NCI-H2029 (cell line): ENCODE measurements at regions not wholly inside any gene's neighbourhood (a gene's known extent, or its start where the extent isn't known, plus 50 kb on each side); places are given as distances from the start of the nearest gene placed in this dataset.

Source experiments
- DNase-seq: peaks from one replicate; lab custom pipeline; 2025; lab: John Stamatoyannopoulos, UW

DNA sequence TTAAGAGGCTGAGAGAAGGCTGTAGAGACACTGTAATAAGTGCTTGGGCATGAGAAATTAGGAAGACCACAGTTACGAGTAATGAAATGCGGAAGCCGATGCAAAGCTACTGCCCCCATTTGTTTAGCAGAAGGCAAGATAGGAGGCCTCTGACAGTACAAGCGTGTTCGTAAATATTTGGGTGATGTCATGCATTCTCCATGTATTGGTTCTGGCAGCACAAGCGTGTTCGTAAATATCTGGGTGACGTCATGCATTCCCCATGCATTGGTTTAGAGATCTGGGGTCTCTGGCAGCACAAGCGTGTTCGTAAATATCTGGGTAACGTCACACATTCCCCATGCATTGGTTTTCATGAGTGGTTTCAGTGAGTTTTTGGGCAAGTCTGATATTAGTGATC, 661.5 kb upstream of the FRG1 start:
- no peak for DNase-seq

DNA sequence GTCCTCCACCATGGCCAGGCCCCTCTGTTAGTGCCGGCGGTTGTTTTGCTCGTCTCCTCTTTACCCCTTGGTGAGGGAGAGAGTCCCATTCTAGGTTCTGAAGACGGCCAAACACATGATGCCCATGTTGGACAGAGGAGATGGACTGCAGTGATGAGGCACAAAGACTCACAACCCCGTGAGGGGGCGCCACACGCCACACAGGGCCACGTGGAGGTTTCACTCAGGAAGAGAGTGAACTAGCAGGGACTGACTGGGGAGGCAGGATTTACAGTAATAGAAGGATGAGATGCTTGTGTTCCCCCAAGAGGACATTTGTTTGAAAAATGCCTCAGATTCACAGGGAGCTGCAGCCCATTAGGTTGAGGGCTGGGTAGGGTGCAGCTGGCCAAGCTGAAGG, 655.3 kb upstream of the FRG1 start:
- no peak for DNase-seq

DNA sequence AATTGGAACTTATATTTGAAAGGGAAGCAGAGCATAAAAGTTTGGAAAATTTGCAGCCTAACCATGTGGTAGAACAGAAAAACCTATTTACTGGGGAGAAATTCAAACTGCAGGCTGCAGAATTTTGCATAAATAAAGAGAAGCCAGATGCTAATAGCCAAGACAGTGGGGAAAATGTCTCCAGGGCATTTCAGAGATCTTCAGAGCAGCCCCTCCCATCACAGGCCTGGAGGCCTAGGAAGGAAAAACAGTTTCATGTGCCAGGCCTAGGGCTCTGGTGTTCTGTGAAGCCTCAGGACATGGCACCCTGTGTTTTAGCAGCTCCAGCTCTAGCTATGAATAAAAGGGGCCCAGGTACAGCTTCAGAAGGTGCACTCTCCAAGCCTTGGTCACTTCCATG, 648.7 kb upstream of the FRG1 start:
- DNase-seq: no peak

DNA sequence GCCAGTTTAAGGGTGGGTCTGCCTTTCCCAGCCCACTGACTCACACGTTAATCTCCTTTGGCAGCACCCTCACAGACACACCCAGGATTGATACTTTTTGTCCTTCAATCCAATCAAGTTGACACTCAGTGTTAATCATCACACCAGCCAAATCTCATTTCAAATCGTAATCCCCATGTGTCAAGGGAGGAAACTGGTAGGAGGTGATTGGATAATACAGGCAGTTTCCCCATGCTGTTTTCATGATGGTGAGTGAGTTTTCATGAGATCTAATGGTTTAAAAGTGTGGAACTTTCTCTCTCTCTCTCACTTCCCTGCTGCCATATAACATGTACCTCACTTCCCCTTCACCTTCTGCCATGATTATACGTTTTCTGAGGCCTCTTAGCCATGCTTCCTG, 647.2 kb upstream of the FRG1 start:
- no peak for DNase-seq

DNA sequence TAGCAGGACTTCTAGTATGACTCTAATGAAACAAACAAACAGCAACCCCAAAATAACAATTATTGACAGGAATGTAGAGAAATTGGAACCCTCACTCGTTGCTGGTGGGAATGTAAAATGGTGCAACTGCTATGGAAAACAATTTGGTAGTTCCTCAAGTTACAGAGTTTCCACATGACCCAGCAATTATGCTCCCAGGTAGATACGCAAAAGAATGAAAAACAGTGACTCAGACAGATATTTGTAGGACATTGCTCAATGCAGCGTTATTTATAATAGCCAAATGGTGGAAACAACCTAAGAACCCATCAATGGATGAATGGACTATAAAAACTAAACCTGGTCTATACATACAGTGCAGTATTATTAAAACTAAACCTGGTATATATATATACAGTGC, 646.1 kb upstream of the FRG1 start:
- DNase-seq: no peak

DNA sequence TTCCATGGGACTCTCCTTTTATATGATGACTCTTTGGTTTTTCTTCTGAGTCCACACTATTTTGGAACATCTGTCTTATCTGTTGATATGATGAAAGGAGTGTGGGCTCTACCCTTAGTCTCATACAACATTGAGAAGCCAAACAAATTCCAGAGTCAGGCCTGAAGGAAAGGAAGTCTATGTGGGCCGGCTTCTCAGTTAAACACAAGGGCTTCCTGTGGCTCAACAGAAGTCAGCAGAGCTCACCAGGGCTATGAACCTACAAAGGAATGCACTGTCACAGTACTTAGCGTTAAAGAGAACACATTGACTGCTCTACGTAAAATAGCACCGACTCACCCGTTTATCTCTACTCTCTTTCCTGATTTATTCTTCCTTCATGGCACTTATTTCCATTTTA, 641.0 kb upstream of the FRG1 start:
- DNase-seq: no peak

DNA sequence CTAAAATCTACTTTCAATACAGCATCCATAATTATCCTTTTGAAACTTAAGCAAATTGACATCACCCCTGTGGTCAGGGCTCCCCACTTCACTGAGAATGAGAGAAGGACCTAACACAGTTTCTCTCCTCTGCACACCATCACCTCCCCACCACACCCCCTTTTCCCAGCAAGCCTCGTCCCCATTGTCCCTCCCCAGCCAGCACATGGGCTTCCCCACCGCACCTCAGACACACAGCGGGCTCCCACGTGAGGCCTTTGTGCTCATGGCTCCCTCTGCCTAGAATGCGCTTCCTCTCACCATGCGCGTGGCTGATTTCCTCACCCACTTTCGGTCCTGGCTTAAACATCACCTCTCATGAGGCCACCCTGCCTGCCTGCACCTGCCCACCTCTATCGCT, 639.0 kb upstream of the FRG1 start:
- DNase-seq: no peak

DNA sequence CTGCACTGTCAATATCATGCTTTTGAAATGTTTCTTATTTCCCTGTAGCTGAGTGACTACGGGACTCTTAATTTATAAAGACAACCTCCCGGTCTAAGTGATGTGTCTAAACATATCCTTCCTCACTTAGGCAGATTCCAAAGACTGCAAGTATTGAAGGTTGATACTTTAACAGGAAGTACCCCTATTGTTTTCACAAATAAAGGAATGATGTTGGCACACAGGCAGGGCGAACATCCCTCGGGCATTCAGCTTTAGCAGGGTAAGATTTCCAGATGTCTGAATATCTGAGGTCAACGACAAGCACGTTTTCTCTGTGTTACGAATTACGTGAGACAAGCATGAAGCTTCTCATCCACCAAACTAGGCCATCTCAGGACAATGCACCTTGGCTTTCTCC, 638.0 kb upstream of the FRG1 start:
- DNase-seq: no peak

DNA sequence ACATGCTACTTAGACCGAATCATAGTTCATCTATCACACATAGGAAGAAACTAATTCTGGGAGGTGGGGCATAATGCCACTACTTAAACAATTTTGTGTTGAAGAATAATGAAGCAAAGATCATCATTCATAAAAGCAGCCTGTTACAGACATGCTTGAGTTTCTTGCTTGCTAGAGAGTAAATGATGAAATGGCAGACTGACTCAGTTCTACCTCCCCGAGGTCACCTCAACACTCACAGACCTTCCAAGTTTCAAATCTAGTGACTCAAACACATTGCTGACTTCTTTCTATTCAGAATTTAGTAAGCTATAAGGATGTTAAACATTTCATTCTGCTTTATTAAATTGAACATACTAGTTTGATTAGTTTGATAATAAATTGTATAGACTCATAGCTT, 636.5 kb upstream of the FRG1 start:
- DNase-seq: no peak

DNA sequence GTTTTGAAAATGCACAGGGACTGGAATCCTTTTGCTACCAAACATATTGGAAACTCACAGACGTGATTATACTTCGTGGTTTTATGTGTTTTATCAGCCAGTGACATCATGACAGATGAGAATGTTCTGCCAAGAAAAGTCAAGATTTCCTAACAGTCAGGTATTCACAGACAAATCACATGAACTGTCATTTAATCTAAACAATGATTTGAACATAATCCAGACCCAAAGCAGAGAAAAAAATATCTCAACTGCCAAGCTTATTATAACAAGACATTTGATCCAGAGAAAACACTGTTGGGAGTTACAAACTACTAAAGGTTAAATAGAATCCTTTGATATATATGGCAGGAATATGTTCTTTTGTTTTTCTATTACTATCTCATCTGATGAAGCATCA, 635.9 kb upstream of the FRG1 start:
- no peak for DNase-seq

DNA sequence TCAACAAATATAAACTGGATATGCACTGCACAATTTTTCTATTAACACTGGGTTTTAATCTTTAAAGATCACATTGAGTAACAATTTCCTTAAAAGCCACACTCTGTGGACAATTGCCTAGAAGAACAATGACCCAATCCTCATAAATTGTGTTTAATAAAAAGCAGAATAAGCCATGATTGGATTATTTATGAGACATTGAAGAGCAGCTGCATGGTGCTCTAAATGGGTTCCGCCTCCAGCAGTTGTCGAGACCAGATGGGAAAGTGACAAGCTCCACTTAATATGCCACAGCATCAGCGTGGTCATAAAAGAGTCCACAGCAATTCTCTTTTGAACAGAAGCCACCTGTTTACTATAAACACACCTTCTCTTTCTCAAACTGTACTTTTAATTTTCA, 635.2 kb upstream of the FRG1 start:
- DNase-seq: no peak

DNA sequence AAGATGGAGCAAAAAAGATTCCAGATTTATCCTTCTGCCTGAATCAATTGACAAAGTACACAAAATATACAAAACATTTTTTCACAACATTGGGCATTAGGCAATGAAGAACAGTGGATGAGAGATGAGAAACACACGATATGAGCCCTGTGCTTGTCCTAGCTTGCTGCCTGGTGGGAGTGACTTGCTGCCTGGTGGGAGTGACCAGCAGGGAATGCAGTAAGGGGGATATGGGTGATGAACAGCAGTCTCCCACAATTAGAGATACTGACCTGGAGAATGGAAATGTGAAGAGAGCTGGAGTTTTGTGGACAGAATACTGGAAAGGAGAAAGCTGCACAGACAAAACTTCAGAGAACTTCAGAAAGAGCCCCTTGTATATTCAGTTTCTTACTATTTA, 629.4 kb upstream of the FRG1 start:
- no peak for DNase-seq

DNA sequence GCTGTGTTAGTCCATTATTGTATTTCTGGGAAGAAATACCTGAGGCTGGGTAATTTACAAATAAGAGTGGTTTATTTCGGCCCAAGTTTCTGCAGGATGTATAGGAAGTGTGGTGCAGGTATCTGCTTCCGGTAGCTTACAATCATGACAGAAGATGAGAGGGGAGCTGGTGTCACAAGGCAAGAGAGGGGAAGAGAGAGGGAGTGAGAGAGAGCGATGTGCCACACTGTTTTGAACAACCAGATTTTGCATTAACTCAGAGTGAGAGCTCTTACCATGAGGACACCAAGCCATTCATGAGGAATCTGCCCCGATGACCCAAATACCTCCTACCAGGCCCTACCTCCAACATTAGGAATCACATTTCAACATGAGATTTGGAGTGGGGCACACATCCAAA, 627.6 kb upstream of the FRG1 start:
- no peak for DNase-seq

DNA sequence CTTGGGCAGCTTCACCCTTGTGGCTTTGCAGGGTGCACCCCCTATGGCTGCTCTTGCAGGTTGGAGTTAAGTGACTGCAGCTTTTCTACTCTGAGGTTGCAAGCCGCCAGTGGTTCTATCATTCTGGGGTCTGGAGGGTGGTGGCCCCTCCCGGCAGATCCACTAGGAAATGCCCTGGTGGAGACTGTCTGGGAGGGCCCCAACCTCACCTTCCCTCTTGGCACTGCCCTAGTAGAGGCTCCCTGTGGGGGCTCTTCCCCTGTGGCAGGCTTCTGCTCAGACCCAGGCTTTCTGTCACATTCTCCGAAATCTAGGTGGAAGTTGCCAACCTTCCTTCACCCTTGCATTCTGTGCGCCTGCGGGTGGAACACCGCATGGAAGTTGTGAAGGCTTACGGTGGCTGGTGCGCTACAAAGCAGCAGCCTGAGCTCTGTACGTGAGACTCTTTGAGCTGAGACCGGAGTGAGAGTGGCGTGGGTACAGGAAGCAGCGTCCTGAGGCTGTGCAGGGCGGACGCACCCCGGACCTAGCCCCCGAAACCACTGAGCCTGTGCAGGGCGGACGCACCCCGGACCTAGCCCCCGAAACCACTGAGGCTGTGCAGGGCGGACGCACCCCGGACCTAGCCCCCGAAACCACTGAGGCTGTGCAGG, 626.7 kb upstream of the FRG1 start:
- no peak for DNase-seq

DNA sequence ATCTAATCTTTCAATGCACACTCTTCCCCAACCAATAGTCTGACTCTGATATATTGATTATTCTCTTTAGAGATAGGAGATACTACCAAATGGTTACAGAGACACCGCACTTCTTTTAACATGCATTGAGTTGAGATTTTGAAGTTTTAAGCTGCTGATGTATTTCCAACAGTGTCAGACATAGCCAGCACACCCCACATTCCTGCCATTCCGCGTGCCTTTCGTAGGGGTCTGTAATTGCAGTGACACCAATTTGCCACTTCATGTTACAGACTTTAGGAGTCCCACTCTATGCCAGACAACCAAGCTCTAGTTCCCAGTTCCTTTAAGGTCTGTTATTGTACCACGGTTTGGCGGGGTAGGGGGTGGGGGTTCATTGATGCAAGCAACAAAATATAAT, 618.2 kb upstream of the FRG1 start:
- DNase-seq: no peak

DNA sequence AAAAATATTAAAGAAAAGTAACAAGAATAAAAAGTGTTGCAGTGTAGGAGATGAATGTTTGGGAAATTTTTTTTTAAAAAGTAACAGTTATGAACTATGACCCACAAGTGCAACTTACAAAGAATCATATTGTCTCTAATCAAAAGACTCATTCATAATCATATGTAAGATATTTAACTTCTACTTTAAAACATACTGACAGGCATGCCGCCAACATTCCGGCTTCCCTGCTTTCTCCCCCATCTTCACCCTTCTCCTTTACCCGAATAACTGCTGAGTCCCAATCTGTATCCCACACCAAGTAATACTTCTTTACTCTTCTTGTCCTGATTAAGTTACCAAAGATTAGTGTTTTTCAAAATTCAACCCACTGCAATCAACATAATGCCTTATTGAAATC, 598.8 kb upstream of the FRG1 start:
- DNase-seq: no peak

DNA sequence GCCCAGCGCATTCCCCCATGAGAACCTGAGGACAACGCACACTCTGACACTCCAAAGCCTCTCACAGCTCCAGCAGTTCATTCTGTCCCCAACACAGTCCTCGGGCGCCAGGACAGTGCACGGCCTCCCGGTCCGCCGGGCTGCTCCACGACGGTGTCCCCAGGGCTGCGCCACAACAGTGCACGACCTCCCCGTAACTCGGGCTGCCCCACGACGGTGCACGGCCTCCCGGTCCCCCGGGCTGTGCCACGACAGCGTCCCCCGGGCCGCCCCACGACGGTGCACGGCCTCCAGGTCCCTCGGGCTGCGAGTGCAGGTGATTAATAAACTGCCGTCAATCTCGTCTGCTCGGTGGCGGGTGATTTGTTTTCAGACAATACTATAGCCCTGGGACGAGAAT, 585.1 kb upstream of the FRG1 start:
- no peak for DNase-seq

DNA sequence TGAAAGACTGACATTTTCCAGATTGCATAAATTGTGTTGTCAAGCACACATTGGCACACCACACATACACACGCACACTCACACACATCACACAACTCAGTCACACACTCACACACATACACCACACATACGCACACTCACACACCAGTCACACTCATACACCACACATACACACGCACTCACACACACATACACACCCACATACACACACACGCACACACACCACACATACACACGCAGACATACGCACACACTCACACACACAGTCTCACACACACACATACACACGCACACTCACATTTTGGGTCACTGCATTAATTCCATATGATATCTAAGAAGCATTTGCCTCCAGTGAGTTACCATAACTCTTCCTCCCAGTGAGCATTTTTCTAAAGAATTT, 578.3 kb upstream of the FRG1 start:
- no peak for DNase-seq

DNA sequence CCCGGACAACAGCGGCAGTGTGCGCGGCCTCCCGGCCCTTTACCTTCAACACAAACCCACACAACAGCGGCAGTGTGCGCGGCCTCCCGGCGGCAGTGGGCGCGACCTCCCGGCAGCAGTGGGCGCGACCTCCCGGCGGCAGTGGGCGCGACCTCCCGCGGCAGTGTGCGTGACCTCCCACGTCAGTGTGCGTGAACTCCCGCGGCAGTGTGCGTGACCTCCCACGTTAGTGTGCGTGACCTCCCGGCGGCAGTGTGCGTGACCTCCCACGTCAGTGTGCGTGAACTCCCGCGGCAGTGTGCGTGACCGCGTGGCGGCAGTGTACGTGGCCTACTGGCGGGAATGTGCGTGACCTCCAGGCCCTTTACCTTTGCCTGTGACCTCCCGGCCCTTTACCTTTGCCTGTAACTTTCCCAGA, 576.6 kb upstream of the FRG1 start:
- no peak for DNase-seq

DNA sequence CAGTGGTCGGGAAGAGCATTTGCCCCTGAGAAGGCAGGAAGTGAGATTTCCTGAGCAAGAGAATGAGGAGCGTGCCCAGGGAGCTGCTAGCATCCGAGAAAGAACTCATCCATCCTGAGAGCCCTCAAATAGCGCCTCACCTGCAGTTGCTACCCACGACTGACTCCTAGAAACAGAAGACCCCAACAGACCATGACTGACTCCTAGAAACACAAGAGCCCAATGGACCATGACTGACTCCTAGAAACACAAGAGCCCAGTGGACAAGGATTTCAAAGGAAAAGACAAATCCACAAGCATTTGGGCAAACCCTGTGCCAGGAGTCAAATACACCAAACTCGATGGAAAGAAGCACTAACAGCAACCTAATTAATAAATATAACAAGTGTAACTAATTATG, 575.2 kb upstream of the FRG1 start:
- no peak for DNase-seq

DNA sequence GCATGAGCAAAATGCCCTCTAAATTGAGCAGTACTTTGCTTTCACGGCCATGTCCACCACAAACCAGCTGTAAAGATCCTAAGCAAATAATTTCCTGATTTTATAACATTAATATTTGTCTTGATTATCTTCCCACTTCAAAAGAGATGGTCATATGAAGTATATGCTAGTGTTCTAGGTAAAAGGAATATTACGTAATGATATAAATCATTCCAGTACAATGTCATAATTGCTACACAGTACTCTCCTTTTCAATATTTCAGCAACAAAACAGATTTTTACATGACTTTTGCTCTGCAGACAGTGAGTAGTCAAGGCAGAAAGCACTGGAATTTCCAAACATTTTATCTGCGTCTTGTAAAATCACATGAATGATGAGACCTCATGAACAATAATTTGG, 572.8 kb upstream of the FRG1 start:
- no peak for DNase-seq

DNA sequence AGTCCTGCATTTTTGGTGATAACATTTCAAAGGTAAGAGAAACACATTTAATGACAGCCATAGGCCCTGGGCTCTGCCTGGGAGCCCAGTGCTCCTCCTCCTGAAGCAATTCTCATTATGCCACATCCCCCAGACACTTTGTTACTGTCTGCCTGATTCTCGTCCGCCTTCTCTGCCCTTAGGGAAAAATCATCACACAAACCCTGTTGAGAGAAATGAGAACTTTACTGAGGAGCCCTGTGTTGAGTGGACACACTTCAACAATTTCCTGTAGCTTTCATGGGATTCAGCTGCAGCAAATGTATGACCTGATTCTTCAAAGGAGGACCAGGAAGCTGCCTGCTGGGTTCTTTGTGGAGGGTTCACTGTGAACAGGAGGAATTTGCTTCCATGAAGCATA, 566.5 kb upstream of the FRG1 start:
- DNase-seq: no peak

DNA sequence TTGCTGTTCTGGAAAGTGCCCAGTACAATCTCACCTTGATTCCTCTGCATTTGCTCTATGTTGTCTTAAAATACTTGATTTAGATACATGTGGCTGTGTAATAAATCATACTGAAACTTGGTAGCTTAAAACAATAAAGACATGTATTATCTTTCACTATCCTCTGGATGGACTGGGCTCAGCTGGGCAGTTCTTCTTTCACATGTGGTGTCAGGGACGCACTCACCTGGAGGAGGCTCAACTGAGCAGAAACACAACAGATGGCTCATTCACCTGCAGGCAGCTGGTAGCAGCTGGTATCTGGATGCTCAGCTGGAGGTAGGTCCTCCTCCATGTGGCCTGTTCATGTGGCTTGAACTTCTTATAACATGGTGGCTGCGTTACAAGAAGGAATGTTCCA, 563.8 kb upstream of the FRG1 start:
- DNase-seq: no peak

DNA sequence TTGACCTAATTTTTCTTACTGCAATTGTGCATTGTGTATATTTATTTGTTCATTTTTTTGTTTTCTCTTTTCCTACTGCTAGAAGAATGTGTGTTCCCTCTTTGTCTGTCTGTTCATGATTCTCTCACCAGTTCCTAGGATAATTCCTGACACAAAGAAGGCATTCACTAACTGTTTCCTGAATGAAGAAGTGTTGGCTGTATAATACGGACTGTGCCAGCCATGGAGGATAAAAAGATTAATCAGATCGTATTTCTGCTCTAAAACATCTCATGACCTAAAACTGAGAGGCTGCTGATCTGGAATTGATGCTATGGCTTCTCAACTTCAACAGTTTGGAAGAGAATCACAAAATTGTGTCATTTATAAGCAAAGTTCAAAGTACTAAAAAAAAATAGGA, 563.1 kb upstream of the FRG1 start:
- DNase-seq: no peak

DNA sequence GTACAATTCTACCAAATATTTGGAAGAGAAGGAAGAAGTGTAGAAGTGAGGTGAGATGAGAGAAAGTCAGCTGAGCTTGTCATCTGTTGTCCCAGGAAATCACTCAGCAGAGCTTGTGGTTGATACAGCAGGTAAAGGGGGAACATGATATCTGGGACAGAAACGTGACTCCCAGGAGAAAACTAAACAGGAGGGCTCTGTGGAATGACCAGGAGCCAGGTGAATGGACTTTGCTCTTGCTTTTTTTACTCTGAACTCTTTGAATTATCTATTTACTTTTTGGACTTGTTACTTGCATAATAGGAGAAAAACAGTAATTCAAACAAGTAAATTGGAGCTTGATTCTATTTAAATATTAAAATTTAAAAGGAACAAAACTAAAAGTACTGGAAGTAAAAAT, 555.6 kb upstream of the FRG1 start:
- no peak for DNase-seq
